K562 (cell line): ENCODE measurements at regions not wholly inside any gene's neighbourhood (a gene's known extent, or its start where the extent isn't known, plus 50 kb on each side); places are given as distances from the start of the nearest gene placed in this dataset.

ENCODE experiments used
- POLR3A ChIP-seq: IDR thresholded peaks from 2 replicates; pipeline ENCODE4 v1.6.1; 2011; ENCODE audit warnings: borderline replicate concordance, mild to moderate bottlenecking, moderate library complexity; ENCODE audit not compliant: insufficient read length, insufficient read depth; ENCODE audit errors: extremely low read depth
- PTTG1 ChIP-seq: fragments of 450-650 bp; IDR thresholded peaks from 2 replicates; pipeline ENCODE4 v1.6.1; 2016; ENCODE audit warnings: low read depth, mild to moderate bottlenecking, missing genetic modification characterization, missing compliant biosample characterization
- SAFB ChIP-seq: fragments of 200-400 bp; formaldehyde crosslinking; IDR thresholded peaks from 2 replicates; pipeline ENCODE4 v1.6.1; 2017; ENCODE audit warnings: low read depth, low read length, borderline replicate concordance
- SMAD4 ChIP-seq: fragments of 250-450 bp; sonication (Bioruptor Pico); conservative IDR thresholded peaks from 2 replicates; pipeline ENCODE4 v1.8.0; 2021; ENCODE audit warnings: inconsistent platforms, mild to moderate bottlenecking, moderate library complexity
- SMARCA4 ChIP-seq: fragments of 450-650 bp; IDR thresholded peaks from 2 replicates; pipeline ENCODE4 v1.6.1; 2016
- ZBTB17 ChIP-seq: fragments of 450-650 bp; formaldehyde crosslinking; IDR thresholded peaks from 2 replicates; pipeline ENCODE4 v1.4.0; 2020; ENCODE audit warnings: mild to moderate bottlenecking
- ZNF644 ChIP-seq: fragments of 200-800 bp; sonication (Bioruptor generic); IDR thresholded peaks from 2 replicates; pipeline ENCODE4 v1.6.1; 2016; ENCODE audit warnings: low read depth, missing genetic modification characterization, missing compliant biosample characterization
- TF ChIP-seq, protein P1 (sequence below): sonication (generic); formaldehyde crosslinking; IDR thresholded peaks from 2 replicates; pipeline ENCODE4 v1.8.0; 2023; ENCODE audit warnings: mild to moderate bottlenecking, missing genetic modification reagents
- TF ChIP-seq, protein P2 (sequence below): fragments of 450-650 bp; IDR thresholded peaks from 2 replicates; pipeline ENCODE4 v1.6.1; 2014; ENCODE audit warnings: low read depth, mild to moderate bottlenecking, moderate library complexity, borderline replicate concordance
- TF ChIP-seq, protein P3 (sequence below): fragments of 450-650 bp; formaldehyde crosslinking; IDR thresholded peaks from 2 replicates; pipeline ENCODE4 v1.4.0; 2022; ENCODE audit warnings: missing genetic modification characterization
- TF ChIP-seq, protein P4 (sequence below): fragments of 200-400 bp; formaldehyde crosslinking; IDR thresholded peaks from 2 replicates; pipeline ENCODE4 v1.6.1; 2017; ENCODE audit warnings: mild to moderate bottlenecking, low read depth, low read length, moderate library complexity
- TF ChIP-seq, protein P5 (sequence below): IDR thresholded peaks from 2 replicates; pipeline ENCODE4 v1.6.1; 2016; ENCODE audit warnings: missing genetic modification characterization, missing compliant biosample characterization
- TF ChIP-seq, protein P6 (sequence below): sonication (generic); formaldehyde crosslinking; IDR thresholded peaks from 2 replicates; pipeline ENCODE4 v1.4.0; 2020; ENCODE audit warnings: mild to moderate bottlenecking, missing genetic modification reagents

DNA sequence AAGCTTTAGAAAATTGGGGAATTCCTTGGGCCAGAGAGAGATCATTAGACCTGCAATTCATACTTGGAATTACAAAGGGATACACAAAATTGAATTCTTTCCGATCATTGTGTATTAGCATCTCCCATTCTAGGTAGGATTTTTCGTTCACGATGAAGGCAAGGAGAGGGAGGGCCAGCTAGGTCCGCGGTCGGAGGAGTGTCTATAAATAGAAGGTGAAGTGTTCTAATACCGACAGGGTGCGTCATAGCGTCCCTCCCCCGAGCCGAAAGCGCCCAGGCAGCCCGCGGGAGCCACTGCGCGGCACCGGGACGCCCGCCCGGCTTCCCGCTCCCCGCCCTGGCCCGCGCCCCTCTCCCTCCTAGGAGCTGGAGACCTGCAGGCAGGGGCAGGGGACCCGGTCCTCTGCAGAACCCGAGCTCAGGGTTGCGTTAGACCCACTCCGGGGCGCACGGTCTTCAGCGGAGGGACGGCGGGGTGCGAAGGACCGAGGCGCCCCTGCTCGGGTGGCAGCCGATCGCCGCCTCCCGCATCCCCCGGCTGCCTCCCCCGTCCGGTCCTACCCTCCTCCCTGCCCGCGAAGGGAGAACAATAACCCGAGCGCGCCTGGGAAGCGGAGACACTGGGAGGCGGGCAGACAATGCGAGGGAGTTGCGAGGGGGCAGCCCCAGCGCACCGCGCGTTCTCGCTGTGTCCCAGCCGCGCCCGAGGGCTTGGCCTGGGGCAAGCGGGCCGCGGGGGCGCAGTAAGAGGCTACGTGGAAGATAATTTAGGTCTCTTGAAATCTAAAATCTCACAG lies 114.2 kb upstream of the SERTAD2 start (continued):
- TF ChIP-seq, protein P1, sequence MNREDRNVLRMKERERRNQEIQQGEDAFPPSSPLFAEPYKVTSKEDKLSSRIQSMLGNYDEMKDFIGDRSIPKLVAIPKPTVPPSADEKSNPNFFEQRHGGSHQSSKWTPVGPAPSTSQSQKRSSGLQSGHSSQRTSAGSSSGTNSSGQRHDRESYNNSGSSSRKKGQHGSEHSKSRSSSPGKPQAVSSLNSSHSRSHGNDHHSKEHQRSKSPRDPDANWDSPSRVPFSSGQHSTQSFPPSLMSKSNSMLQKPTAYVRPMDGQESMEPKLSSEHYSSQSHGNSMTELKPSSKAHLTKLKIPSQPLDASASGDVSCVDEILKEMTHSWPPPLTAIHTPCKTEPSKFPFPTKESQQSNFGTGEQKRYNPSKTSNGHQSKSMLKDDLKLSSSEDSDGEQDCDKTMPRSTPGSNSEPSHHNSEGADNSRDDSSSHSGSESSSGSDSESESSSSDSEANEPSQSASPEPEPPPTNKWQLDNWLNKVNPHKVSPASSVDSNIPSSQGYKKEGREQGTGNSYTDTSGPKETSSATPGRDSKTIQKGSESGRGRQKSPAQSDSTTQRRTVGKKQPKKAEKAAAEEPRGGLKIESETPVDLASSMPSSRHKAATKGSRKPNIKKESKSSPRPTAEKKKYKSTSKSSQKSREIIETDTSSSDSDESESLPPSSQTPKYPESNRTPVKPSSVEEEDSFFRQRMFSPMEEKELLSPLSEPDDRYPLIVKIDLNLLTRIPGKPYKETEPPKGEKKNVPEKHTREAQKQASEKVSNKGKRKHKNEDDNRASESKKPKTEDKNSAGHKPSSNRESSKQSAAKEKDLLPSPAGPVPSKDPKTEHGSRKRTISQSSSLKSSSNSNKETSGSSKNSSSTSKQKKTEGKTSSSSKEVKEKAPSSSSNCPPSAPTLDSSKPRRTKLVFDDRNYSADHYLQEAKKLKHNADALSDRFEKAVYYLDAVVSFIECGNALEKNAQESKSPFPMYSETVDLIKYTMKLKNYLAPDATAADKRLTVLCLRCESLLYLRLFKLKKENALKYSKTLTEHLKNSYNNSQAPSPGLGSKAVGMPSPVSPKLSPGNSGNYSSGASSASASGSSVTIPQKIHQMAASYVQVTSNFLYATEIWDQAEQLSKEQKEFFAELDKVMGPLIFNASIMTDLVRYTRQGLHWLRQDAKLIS (CRISPR knock-in tag): peak; percentile 86
- TF ChIP-seq, protein P2, sequence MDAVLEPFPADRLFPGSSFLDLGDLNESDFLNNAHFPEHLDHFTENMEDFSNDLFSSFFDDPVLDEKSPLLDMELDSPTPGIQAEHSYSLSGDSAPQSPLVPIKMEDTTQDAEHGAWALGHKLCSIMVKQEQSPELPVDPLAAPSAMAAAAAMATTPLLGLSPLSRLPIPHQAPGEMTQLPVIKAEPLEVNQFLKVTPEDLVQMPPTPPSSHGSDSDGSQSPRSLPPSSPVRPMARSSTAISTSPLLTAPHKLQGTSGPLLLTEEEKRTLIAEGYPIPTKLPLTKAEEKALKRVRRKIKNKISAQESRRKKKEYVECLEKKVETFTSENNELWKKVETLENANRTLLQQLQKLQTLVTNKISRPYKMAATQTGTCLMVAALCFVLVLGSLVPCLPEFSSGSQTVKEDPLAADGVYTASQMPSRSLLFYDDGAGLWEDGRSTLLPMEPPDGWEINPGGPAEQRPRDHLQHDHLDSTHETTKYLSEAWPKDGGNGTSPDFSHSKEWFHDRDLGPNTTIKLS: 0 out of 2 replicates have a peak, but pooled peaks have one; percentile 44
- TF ChIP-seq POLR3A (no peak), ZNF644 (no peak), SMARCA4 (0 out of 2 replicates have a peak, but pooled peaks have one; percentile 7), ZBTB17 (0 out of 2 replicates have a peak, but pooled peaks have one; percentile 19), PTTG1 (no peak), SMAD4 (0 out of 2 replicates have a peak, but pooled peaks have one; percentile 56), SAFB (no peak)
- TF ChIP-seq, protein P3, sequence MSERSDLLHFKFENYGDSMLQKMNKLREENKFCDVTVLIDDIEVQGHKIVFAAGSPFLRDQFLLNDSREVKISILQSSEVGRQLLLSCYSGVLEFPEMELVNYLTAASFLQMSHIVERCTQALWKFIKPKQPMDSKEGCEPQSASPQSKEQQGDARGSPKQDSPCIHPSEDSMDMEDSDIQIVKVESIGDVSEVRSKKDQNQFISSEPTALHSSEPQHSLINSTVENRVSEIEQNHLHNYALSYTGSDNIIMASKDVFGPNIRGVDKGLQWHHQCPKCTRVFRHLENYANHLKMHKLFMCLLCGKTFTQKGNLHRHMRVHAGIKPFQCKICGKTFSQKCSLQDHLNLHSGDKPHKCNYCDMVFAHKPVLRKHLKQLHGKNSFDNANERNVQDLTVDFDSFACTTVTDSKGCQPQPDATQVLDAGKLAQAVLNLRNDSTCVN (CRISPR knock-in tag): no peak
- TF ChIP-seq, protein P4, sequence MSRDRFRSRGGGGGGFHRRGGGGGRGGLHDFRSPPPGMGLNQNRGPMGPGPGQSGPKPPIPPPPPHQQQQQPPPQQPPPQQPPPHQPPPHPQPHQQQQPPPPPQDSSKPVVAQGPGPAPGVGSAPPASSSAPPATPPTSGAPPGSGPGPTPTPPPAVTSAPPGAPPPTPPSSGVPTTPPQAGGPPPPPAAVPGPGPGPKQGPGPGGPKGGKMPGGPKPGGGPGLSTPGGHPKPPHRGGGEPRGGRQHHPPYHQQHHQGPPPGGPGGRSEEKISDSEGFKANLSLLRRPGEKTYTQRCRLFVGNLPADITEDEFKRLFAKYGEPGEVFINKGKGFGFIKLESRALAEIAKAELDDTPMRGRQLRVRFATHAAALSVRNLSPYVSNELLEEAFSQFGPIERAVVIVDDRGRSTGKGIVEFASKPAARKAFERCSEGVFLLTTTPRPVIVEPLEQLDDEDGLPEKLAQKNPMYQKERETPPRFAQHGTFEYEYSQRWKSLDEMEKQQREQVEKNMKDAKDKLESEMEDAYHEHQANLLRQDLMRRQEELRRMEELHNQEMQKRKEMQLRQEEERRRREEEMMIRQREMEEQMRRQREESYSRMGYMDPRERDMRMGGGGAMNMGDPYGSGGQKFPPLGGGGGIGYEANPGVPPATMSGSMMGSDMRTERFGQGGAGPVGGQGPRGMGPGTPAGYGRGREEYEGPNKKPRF: no peak
- TF ChIP-seq, protein P5, sequence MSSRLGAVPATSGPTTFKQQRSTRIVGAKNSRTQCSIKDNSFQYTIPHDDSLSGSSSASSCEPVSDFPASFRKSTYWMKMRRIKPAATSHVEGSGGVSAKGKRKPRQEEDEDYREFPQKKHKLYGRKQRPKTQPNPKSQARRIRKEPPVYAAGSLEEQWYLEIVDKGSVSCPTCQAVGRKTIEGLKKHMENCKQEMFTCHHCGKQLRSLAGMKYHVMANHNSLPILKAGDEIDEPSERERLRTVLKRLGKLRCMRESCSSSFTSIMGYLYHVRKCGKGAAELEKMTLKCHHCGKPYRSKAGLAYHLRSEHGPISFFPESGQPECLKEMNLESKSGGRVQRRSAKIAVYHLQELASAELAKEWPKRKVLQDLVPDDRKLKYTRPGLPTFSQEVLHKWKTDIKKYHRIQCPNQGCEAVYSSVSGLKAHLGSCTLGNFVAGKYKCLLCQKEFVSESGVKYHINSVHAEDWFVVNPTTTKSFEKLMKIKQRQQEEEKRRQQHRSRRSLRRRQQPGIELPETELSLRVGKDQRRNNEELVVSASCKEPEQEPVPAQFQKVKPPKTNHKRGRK (tag): no peak
- TF ChIP-seq, protein P6, sequence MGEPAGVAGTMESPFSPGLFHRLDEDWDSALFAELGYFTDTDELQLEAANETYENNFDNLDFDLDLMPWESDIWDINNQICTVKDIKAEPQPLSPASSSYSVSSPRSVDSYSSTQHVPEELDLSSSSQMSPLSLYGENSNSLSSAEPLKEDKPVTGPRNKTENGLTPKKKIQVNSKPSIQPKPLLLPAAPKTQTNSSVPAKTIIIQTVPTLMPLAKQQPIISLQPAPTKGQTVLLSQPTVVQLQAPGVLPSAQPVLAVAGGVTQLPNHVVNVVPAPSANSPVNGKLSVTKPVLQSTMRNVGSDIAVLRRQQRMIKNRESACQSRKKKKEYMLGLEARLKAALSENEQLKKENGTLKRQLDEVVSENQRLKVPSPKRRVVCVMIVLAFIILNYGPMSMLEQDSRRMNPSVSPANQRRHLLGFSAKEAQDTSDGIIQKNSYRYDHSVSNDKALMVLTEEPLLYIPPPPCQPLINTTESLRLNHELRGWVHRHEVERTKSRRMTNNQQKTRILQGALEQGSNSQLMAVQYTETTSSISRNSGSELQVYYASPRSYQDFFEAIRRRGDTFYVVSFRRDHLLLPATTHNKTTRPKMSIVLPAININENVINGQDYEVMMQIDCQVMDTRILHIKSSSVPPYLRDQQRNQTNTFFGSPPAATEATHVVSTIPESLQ: 0 out of 2 replicates have a peak, but pooled peaks have one; percentile 51
